HL-60 (cell line): ENCODE measurements at regions not wholly inside any gene's neighbourhood (a gene's known extent, or its start where the extent isn't known, plus 50 kb on each side); places are given as distances from the start of the nearest gene placed in this dataset.

Experiments used
- DNase-seq, 2 experiments: peaks; one replicate each; pipeline ENCODE4 v3.0.0-alpha.2; 2010 to 2020; ENCODE audit warnings: low read depth in 1 of 2, low spot score in 1 of 2
- H3K27ac ChIP-seq: fragments of 250-450 bp; sonication (Bioruptor Pico); replicated peaks from 2 replicates; pipeline ENCODE4 v1.5.1; 2020; ENCODE audit warnings: mild to moderate bottlenecking, moderate library complexity
- H3K27me3 ChIP-seq: fragments of 250-450 bp; sonication (Bioruptor Pico); 2 replicates; pipeline ENCODE4 v1.5.1; 2021; ENCODE audit warnings: mild to moderate bottlenecking, moderate library complexity; ENCODE audit not compliant: insufficient read depth, poor library complexity, severe bottlenecking
- H3K4me3 ChIP-seq: replicated peaks from 2 replicates; pipeline ENCODE4 v1.5.1; 2011; ENCODE audit warnings: mild to moderate bottlenecking, control low read depth, low read length; ENCODE audit not compliant: insufficient read depth
- CTCF ChIP-seq: IDR thresholded peaks from one replicate; pipeline ENCODE4 v1.5.1; 2011; ENCODE audit warnings: low read length, control low read depth, inconsistent platforms; ENCODE audit not compliant: insufficient read depth
- GABPA ChIP-seq: IDR thresholded peaks from 2 replicates; pipeline ENCODE4 v1.6.1; 2012; ENCODE audit warnings: low read depth
- POLR2AphosphoS5 ChIP-seq: IDR thresholded peaks from 2 replicates; pipeline ENCODE4 v1.6.1; 2012; ENCODE audit warnings: low read depth
- SPI1 ChIP-seq: IDR thresholded peaks from 2 replicates; pipeline ENCODE4 v1.6.1; 2012; ENCODE audit warnings: low read depth, mild to moderate bottlenecking, borderline replicate concordance
- TF ChIP-seq, protein P1 (sequence below): IDR thresholded peaks from 2 replicates; pipeline ENCODE4 v1.6.1; 2012; ENCODE audit warnings: low read depth; ENCODE audit not compliant: insufficient replicate concordance

GRCh38 chr4:86542319-86543027 lies 51.6 kb upstream of the PTPN13 start:
- H3K4me3 ChIP-seq = no peak overlapping the region
- TF ChIP-seq CTCF = no peak
- TF ChIP-seq, protein P1, sequence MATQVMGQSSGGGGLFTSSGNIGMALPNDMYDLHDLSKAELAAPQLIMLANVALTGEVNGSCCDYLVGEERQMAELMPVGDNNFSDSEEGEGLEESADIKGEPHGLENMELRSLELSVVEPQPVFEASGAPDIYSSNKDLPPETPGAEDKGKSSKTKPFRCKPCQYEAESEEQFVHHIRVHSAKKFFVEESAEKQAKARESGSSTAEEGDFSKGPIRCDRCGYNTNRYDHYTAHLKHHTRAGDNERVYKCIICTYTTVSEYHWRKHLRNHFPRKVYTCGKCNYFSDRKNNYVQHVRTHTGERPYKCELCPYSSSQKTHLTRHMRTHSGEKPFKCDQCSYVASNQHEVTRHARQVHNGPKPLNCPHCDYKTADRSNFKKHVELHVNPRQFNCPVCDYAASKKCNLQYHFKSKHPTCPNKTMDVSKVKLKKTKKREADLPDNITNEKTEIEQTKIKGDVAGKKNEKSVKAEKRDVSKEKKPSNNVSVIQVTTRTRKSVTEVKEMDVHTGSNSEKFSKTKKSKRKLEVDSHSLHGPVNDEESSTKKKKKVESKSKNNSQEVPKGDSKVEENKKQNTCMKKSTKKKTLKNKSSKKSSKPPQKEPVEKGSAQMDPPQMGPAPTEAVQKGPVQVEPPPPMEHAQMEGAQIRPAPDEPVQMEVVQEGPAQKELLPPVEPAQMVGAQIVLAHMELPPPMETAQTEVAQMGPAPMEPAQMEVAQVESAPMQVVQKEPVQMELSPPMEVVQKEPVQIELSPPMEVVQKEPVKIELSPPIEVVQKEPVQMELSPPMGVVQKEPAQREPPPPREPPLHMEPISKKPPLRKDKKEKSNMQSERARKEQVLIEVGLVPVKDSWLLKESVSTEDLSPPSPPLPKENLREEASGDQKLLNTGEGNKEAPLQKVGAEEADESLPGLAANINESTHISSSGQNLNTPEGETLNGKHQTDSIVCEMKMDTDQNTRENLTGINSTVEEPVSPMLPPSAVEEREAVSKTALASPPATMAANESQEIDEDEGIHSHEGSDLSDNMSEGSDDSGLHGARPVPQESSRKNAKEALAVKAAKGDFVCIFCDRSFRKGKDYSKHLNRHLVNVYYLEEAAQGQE = no peak
- no peak for TF ChIP-seq POLR2AphosphoS5
- TF ChIP-seq GABPA = no peak
- TF ChIP-seq SPI1 = no peak
- DNase-seq = no peak
- no peaks in the 10 kb centered on the region for H3K27me3 ChIP-seq
- no peak overlapping the region for H3K27ac ChIP-seq

DNA sequence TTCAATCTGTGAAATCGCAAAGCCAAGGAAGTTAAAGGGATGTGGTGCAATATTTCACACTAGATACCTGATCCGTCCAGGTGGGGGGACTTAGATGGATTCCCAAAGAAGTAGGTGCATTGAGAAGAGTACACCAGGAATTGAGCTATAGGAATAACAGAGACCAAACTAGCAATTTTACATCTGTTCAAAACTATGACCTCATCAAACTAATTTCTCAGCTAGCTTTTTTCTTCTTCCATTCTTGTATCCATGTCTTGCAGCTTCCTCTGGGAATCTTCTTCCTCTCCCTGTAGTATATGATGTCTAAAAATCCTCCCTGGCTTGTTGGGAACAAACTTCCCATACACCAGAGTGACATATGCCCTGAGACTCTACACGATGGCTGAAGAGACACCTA lies 51.0 kb upstream of the PTPN13 start:
- no peak overlapping the region for H3K4me3 ChIP-seq
- DNase-seq = no peak
- H3K27me3 ChIP-seq = no peaks in the 10 kb centered on the region
- TF ChIP-seq, protein P1 = no peak
- no peak for TF ChIP-seq GABPA
- TF ChIP-seq SPI1 = no peak
- TF ChIP-seq POLR2AphosphoS5 = no peak
- no peak for TF ChIP-seq CTCF
- H3K27ac ChIP-seq = no peak overlapping the region

- DNase-seq = no peak
- H3K27ac ChIP-seq = no peak overlapping the region
- no peak overlapping the region for H3K4me3 ChIP-seq
- TF ChIP-seq, protein P1 = no peak
- TF ChIP-seq SPI1 (no peak), GABPA (no peak), CTCF (no peak), POLR2AphosphoS5 (no peak)
- H3K27me3 ChIP-seq = no peaks in the 10 kb centered on the region
These were observed 50.4 kb upstream of the PTPN13 start for GRCh38 chr4:86543560-86544309.
